ENCODE measurements at regions not wholly inside any gene's neighbourhood (a gene's known extent, or its start where the extent isn't known, plus 50 kb on each side); places are given as distances from the start of the nearest gene placed in this dataset.

- TF ChIP-seq, protein P1, sequence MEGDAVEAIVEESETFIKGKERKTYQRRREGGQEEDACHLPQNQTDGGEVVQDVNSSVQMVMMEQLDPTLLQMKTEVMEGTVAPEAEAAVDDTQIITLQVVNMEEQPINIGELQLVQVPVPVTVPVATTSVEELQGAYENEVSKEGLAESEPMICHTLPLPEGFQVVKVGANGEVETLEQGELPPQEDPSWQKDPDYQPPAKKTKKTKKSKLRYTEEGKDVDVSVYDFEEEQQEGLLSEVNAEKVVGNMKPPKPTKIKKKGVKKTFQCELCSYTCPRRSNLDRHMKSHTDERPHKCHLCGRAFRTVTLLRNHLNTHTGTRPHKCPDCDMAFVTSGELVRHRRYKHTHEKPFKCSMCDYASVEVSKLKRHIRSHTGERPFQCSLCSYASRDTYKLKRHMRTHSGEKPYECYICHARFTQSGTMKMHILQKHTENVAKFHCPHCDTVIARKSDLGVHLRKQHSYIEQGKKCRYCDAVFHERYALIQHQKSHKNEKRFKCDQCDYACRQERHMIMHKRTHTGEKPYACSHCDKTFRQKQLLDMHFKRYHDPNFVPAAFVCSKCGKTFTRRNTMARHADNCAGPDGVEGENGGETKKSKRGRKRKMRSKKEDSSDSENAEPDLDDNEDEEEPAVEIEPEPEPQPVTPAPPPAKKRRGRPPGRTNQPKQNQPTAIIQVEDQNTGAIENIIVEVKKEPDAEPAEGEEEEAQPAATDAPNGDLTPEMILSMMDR (IDR thresholded peaks at IDR 0.05) = no peak
- no peak for TF ChIP-seq POLR2A (IDR thresholded peaks at IDR 0.05)
These were observed 204.9 kb downstream of the EN1 start for GRCh38 chr2:118642501-118642900.

Measured in esophagus squamous epithelium (tissue), 4 donors.